ENCODE measurements at regions not wholly inside any gene's neighbourhood (a gene's known extent, or its start where the extent isn't known, plus 50 kb on each side); places are given as distances from the start of the nearest gene placed in this dataset.

GRCh38 chr11:128235426-128235825, 351.9 kb downstream of the ETS1 start:
- TF ChIP-seq POLR2A (IDR thresholded peaks at IDR 0.05) (no peak), POLR2AphosphoS5 (IDR thresholded peaks at IDR 0.05) (no peak)

All from prostate gland (tissue), 1 donor.